HUDEP-2 (cell line): ENCODE measurements at regions not wholly inside any gene's neighbourhood (a gene's known extent, or its start where the extent isn't known, plus 50 kb on each side); places are given as distances from the start of the nearest gene placed in this dataset.
A peak's percentile ranks its signal among the peaks of the same experiment; 100 is the strongest.

Experiments used
- DNase-seq, 76 experiments: peaks; one replicate each; lab custom pipeline; 2025; ENCODE audit not compliant: unreplicated experiment in 76 of 76; lab: John Stamatoyannopoulos, UW

- no peak for DNase-seq
Measured at GRCh38 chr5:6029811-6030271, 348.5 kb downstream of the MED10 start.

- no peak for DNase-seq
Measured at GRCh38 chr5:6026766-6027406, 351.5 kb downstream of the MED10 start.

GRCh38 chr5:6019612-6020011, 358.7 kb downstream of the MED10 start:
- no peak for DNase-seq

GRCh38 chr5:6013506-6013905, 364.8 kb downstream of the MED10 start:
- DNase-seq = no peak

GRCh38 chr5:6011199-6011598, 367.1 kb downstream of the MED10 start:
- no peak for DNase-seq

GRCh38 chr5:6006838-6007314, 371.5 kb downstream of the MED10 start:
- no peak for DNase-seq

GRCh38 chr5:6003040-6003825, 375.1 kb downstream of the MED10 start:
- peak in 1 of 76 experiments; percentile 0 for DNase-seq

GRCh38 chr5:6000867-6001266, 377.5 kb downstream of the MED10 start:
- no peak for DNase-seq

- no peak for DNase-seq
Measured at GRCh38 chr5:5995819-5996218, 382.5 kb downstream of the MED10 start.

GRCh38 chr5:5986492-5987178, 391.7 kb downstream of the MED10 start:
- no peak for DNase-seq

- no peak for DNase-seq
Measured at GRCh38 chr5:5985332-5985731, 393.0 kb downstream of the MED10 start.

- no peak for DNase-seq
Measured at GRCh38 chr5:5983261-5983980, 394.9 kb downstream of the MED10 start.

- no peak for DNase-seq
Measured at GRCh38 chr5:5981562-5981961, 396.8 kb downstream of the MED10 start.

- no peak for DNase-seq
Measured at GRCh38 chr5:5980538-5980895, 397.8 kb downstream of the MED10 start.

- DNase-seq = no peak
Measured at GRCh38 chr5:5979761-5980537, 398.4 kb downstream of the MED10 start.

GRCh38 chr5:5979377-5979760, 399.0 kb downstream of the MED10 start:
- DNase-seq = no peak

GRCh38 chr5:5978501-5979376, 399.6 kb downstream of the MED10 start:
- DNase-seq = no peak

GRCh38 chr5:5971203-5971602, 407.1 kb downstream of the MED10 start:
- DNase-seq = no peak

GRCh38 chr5:5969942-5970483, 408.3 kb downstream of the MED10 start:
- DNase-seq = no peak
